Tibial nerve (tissue), 4 donors: ENCODE measurements at regions not wholly inside any gene's neighbourhood (a gene's known extent, or its start where the extent isn't known, plus 50 kb on each side); places are given as distances from the start of the nearest gene placed in this dataset.

Experiments used
- CTCF ChIP-seq, 5 experiments: fragments of 200-600 bp in 3 of 5; fragments of 450-650 bp in 2 of 5; sonication (generic) in 3 of 5; IDR thresholded peaks; one replicate each; pipeline ENCODE4 v1.5.1; 2016 to 2019; ENCODE audit warnings: antibody characterized with exemption in 5 of 5, mild to moderate bottlenecking in 3 of 5, moderate library complexity in 2 of 5
- EP300 ChIP-seq, 2 donors: sonication (generic); formaldehyde crosslinking; IDR thresholded peaks; one replicate each; pipeline ENCODE4 v1.6.1; 2017; ENCODE audit warnings: antibody characterized with exemption in 2 of 2, mild to moderate bottlenecking in 1 of 2
- POLR2A ChIP-seq, 2 donors: fragments of 450-650 bp; IDR thresholded peaks; one replicate each; pipeline ENCODE4 v1.6.1; 2017; ENCODE audit warnings: antibody characterized with exemption in 2 of 2, mild to moderate bottlenecking in 2 of 2, moderate library complexity in 2 of 2

- TF ChIP-seq CTCF (IDR thresholded peaks at IDR 0.05) (no peak), POLR2A (IDR thresholded peaks at IDR 0.05) (no peak), EP300 (IDR thresholded peaks at IDR 0.05) (no peak)
Observed at GRCh38 chr4:3875466-3875865, 109.3 kb downstream of the ADRA2C start.
